ENCODE measurements at regions not wholly inside any gene's neighbourhood (a gene's known extent, or its start where the extent isn't known, plus 50 kb on each side); places are given as distances from the start of the nearest gene placed in this dataset.
"Not testable (repeated sequence)": the region's sequence is repeated elsewhere in the genome, so short reads cannot be mapped to it uniquely, and the experiment has no call there.

DNA sequence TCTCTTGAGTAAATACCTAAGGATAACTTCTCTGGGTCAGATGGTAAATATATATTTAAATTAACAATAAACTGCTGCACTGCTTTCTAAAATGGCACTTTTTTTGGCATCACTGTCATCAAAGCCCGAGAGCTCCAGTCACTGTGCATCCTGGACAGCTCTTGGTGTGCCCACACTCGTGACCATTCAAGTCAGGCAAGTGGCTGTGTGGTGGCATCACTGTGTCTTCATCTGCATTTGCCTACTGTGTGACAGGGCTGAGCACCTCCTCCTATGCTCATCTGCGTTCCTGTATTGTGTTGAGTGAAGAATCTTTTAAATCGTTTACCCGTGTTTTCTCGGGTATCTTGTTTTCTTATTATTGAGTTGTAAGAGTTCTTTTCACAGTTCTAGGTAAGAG lies 568.1 kb upstream of the SALL3 start:
- DNase-seq (ENCODE audit: low read depth), result no peak

DNA sequence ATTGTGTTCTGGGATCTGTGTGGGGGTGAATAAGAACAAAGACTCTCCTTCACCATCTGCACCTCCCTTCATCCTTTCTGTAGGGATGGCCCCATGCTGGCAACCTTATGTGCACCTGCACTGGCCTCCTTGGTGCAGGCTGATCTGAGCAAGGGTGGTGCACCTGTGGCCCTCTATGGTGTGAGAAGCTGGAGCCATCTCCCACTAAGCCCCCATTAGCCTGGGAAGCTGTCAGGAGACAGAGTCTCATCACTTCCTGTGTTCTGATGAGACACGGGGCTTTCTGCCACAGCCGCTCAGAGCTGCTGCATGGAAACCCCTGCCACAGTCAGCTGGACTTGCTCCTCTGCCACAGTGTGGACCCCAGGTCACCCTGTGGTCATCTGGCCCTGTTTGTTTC lies 565.3 kb upstream of the SALL3 start:
- DNase-seq (ENCODE audit: low read depth), result no peak

DNA sequence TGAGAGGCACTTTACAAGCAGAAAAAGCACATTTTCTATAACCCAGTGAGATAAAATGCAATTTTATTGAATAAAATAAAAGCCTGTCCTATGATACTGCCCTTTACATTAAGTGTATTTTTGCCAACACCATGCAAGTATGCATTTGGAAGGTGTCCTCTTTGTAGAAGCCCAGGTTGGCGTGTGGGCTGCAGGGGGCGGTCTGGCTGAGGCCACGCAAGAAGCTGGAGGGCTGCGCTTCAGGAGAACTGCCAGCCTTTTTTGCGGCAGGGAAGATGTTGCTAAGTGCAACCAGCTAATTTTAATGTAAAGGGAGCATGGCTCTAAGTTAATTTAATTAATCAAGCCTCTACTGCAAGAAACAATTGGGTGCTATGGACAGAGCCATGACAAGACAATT lies 562.8 kb upstream of the SALL3 start:
- no peak for DNase-seq (ENCODE audit: low read depth)

DNA sequence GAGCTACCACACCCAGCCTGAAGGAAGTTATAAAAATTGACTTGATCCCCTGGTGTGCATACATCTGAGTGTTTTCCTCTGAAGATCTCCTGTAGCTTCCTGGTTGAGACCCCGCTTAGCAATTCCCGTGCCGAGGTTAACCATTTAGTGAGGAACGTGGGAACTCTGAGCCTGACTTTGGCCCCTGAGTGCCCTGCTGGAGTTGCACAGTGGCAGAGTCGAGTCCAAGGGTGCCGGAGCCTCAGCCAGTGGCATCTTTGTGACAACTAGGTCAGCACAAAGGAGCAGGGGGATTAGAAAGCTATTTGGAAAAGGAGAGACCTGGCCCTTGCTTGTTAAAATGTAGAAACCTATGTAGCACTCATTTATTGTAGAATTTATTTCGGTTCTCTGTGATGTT lies 561.2 kb upstream of the SALL3 start:
- DNase-seq (ENCODE audit: low read depth), result no peak

DNA sequence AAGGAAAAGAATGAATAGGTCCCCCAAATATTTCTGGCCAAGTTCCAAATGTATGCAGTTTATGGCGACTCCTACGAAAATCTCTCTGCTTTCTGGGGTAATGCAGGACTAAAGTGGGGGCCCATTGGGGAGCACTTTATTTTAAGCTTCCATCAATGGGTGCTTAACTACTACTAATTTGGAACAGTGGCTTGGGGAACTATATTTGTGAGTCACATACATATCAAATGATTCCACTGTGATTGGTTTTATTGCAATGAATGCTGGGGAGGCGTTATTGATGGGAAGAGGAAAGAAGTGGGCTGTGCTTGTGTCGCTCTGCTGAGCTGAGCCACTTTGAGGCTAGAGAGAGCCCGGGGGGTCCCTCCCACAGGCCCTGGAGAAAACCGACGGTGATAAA lies 560.4 kb upstream of the SALL3 start:
- no peak for DNase-seq (ENCODE audit: low read depth)

DNA sequence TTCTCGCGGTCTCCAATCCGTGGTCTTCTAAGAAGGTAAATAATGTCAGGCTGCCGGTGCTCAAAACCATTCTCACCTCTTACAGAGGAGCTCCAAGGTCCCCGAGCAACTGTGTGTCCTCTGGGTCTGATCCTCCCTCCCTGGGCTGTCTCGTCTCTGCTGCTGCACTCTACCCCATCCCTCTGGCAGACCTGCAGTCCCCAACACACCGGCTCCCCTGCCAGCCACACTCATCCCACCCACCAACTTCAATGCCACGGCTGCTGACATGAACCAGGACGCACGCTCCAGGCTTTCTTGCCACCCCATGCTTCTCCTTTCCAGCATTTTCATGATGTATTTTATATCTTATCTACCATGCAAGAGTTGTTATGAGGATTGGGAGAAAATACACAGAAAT lies 559.5 kb upstream of the SALL3 start:
- no peak for DNase-seq (ENCODE audit: low read depth)

DNA sequence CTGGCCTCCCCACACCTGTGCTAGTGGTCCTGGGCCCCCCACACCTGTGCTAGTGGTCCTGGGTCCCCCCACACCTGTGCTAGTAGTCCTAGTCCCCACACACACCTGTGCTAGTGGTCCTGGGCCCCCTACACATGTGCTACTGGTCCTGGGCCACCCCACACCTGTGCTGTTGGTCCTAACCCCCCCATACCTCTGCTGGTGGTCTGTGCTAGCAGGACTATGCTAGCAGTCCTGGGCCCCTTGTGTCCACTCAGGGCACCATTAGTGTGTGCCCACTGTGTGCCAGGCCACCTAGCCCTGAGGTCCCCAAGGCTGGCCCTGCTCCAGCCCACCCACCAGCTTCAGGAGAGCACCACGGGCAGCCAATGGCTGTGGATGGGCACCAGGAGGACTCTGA lies 558.2 kb upstream of the SALL3 start:
- DNase-seq (ENCODE audit: low read depth), result no peak

DNA sequence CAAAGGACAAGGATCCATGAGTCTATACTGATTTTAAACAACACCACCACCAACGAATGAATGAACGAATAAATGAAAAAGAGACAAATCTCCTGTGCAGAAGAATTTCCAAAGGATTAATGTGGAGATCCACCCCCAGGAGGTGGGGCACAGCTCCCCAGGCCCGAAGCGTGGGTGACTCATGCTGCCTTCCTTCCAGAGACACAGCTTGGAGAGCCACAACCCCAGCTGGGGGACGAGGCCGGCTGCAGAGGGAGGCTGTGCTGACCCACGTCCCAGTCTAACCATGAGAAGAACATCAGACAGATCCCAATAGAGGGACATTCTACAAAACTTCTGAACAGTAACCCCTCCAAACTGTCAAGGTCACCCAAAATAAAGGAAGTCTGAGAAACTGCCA lies 557.3 kb upstream of the SALL3 start:
- no peak for DNase-seq (ENCODE audit: low read depth)

DNA sequence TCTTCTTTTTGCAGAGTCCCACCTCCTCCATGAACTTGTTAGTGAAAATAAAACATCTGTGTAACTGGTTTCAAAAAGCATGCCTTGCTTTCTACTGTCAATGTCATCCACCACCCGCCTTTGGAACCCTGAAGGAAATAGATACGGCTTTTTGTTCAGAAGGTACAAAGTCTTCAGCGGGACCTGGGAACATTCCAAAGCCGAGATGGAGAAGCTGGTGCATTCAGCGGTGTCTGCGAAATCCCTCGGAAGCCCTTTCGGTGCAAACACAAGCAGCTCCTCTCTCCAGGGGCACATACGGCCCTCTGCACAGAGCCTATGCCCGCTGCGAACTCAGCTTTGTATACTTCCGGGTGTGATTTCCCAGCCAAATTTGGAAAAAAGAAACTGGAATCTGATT lies 555.8 kb upstream of the SALL3 start:
- no peak for DNase-seq (ENCODE audit: low read depth)

DNA sequence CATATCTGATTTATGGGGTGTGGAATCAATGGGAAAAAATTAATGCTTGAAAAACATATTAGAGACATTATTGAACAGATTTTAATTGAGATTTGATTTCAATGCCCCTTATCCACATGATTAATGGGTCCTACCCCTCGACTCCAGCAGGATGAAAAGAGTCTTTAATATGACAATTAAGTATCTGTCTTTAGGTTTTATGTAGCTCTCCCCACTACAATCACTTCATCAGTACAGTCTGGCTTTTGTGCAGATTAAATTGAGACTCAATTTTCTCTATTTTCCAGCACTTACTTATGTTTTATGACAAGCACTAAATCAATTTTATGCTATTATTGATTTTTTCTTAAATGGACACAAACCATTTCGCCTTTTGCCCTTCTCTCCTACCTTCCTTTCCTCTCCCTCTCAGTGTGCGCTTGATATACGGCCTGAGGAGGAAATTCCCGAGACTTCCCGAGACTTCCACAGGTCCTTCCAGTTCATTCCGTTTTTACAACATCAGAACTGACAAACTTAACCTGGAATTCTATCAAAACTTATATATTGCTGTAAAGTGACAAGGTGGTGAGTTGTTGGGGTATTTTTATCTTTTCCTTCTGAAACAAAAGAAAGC lies 555.1 kb upstream of the SALL3 start:
- no peak for DNase-seq (ENCODE audit: low read depth)

DNA sequence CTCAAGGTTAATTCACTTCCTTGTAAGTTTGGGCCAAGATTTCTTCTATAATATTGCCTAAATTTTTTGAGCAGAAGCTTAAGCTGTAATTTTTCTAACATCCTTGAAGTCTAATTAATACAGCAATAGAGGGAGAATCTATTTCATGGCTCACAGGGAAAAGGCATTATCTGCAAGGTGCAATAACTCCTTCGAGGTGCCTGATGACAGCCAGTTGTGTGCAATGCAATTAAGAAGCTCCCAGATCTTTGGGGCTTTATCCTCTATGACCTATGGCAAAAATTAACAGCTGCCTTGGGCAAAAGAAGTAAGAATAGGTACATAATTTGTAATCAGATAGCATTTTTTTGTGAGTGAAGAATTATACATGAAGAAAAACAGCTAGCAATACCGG lies 554.6 kb upstream of the SALL3 start:
- no peak for DNase-seq (ENCODE audit: low read depth)

DNA sequence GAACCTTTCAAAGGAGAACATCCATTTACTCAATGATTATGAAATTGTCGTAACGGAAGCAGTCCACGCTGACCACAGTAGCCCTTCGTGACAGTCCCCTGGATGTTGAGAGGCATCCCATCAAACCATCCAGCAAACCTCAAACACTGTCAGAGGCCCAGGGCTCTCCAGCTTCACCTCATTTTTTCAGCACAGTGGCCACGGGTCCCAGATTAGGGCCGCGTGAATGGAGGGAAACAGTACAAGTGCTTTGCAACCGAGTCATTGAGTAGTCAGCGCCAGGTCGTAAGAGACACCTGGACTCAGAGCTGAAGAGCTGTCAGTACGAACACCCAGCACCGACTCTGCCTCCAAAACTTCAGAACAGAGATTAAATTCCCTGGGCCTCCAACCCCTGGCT lies 552.5 kb upstream of the SALL3 start:
- no peak for DNase-seq (ENCODE audit: low read depth)

DNA sequence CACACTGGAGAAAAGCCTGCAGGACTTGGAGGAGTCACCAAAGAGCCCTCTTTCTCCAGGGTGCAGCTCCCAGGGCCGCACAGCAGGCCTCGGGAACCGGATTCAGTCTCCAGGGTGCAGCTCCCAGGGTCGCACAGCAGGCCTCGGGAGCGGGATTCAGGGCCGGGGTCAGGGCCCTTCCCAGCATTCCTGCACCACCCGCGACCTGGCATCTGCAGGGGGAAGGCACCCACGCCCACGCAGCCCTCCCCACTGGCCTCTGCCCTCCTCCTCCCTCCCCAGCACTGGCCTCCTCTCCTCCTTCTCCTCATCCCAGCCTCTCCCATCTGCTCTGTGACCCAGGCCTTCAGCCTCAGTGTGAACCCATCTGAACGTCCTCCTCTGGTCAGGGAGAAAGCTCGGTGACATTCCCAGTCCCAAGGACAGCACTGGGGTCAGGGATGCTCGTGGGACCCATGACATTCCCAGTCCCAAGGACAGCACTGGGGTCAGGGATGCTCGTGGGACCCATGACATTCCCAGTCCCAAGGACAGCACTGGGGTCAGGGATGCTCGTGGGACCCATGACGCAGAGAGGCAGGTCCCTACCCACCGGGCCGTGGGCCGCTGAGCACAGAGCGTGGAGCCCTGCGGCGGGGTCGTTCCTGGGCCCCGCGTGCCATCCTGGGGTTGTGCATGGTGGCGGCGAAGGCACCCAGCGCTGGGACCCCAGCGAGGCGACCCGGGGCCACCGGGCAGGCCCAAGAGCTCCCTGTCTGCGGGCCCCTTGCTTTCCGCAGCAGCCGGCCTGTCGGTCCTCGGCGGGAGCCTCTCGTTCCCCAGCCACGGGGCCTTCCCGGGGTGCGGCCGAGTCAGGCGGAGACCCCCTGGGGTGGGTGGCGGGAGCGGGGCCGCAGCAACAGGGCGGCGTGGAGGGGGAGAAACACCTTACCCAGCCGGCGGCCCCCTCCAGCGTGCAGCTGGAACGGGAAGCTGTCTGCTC lies 550.2 kb upstream of the SALL3 start:
- DNase-seq (ENCODE audit: low read depth), result no peak

DNA sequence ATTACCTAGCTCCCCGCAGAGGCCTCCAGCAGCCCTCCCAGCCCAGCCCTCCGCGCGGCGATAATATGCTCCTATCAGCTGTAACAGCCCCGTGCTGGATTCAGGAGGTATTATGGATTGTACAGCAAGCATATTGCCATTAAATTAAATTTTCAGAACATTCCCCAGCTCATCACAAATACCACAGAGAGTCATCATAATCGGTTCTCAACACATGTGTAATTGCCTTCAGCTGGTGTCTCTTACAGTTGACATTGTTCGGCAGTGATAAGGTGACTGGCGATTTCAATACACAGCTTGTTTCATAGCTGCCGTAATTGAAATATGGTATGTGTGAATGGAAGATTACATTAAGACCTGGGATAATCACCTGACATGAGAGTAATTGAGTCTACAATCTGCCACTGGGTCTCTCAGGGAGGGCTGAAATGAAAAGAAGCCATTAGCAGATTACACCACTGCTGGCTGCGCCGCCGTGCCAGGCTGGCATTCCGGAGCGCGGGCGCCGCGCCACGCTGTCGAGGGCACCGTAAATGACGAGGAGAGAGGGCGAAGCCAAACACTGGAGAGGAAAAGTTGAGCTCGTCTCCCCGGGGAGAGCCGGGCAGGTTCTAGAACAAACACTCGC lies 549.4 kb upstream of the SALL3 start:
- DNase-seq (ENCODE audit: low read depth), result no peak

DNA sequence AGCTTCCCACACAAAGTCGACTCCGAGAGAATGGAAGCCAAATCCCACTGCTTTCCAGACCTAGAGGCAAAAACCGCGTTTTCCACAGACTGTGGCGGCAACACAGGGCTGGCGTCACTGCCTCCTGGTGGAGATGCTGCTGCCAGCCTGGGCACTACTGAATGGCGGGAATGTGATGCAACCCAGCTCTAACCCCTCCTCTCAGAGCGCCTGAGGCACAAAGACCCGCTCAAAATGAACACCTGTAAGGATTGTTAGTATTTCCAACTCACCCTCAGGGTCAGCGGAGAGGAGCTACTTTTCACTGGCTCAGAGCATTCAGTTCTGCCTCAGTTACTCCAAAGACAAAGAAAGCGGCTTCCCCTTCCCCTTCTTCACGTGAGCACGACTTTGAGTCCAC lies 548.0 kb upstream of the SALL3 start:
- no peak for DNase-seq (ENCODE audit: low read depth)

DNA sequence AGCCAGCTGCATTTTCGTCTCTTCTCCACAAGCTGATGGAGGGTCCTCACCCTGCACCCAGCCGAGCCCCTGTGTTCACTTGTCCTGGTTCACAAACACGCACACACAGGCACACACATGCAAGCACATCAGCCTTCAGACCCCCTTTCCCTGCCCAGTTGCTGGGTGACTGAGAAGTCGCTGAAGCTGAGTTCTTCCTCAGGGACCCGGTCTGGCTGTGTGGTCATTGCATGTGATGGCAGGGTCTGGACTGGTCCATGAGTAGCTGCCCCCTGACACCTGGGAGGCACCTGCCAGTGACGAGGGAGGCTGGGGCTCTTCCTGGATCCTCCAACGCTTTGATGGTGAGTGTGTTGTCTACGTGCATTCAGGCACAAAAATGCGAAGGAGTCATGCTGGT lies 546.1 kb upstream of the SALL3 start:
- no peak for DNase-seq (ENCODE audit: low read depth)

DNA sequence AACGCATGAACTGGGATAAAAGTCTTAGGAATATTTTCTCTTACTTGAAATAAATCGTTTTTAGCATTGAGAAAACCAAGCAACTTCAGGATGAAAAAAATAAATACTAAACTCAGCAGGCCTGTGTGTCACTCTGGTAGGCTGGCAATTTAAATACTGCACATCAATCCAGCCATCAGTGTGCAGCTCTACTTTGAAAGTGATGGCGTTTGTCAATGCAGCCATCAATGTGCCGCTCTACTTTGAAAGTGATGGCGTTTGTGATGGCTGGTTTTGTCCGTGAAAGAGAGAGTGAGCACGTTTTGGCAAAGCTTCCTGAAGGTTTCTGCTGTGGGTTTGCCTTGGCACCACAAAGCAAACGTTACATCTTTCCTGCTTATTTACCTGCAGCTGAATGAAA lies 543.5 kb upstream of the SALL3 start:
- DNase-seq (ENCODE audit: low read depth), result no peak

DNA sequence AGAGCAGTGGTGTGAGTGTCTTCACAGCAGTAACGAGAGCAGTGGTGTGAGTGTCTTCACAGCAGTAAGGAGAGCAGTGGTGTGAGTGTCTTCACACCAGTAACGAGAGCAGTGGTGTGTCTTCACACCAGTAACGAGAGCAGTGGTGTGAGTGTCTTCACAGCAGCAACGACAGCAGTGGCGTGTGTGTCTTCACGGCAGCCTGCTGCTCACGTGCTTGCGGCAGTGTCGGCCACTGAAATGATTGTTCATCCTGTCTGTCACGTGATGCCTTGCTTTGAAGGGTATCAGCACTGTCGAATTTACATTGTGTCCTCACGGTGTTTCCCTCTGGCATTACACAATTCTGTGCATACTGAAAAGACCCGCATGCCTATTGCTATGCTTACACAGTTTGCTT lies 541.4 kb upstream of the SALL3 start:
- DNase-seq (ENCODE audit: low read depth), result not testable (repeated sequence)

DNA sequence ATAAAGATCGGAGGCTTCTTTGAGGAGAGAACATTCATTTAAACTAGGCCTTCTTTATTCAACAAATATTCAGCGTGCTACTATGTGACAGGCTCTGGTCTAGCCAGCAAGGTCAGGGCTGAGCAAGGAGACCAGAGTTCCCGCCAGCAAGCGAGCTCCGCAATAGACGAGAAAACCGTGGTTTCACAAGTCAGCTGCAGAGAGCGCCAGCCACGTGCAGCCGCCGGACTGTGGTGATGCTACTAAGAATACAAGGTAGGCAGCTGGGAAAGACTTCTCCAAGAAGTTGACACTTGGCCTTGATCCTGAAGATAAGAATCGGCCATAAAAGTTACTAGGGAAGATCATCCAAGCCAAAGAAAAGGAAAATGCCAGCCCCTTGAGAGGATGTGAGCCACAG lies 533.7 kb upstream of the SALL3 start:
- DNase-seq (ENCODE audit: low read depth), result no peak

DNA sequence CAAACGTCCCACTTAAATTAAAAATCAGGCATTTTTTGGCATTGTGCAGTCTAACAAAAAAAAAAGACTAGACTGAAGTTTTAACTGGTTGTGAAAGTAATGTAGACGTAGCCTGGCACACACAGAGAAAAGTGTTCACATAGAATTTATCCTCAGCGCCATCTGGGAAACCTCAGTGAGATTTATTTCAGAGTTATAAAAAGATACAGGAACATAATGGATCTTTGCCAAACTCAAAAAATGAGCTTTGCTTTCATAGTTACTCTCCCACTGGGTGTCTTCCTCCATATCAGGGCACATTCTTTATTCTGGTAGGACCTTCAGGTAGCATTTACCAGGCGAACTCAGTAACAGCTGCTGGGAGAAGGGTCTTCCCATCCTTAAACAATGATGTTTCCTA lies 532.4 kb upstream of the SALL3 start:
- DNase-seq (ENCODE audit: low read depth), result no peak

DNA sequence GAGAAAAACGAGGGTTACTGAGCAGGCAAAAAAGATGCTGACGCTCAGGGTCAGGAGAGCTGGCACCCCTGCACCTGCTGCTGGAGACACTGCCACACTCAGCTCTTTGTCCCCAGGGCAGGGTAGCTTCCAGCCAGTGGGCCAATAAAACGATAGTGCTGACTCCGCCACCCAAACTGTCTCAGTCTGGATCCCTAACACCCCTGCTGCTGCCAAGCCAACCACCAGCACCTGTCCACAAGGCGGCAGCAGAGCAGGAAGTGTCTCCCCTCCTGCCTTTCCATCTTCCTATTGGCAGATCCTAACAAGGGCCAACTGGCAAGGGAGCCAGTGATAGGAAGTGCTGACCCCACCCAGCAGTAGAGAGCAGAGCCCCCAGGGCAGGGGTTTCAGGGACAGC lies 531.5 kb upstream of the SALL3 start:
- DNase-seq (ENCODE audit: low read depth), result no peak

DNA sequence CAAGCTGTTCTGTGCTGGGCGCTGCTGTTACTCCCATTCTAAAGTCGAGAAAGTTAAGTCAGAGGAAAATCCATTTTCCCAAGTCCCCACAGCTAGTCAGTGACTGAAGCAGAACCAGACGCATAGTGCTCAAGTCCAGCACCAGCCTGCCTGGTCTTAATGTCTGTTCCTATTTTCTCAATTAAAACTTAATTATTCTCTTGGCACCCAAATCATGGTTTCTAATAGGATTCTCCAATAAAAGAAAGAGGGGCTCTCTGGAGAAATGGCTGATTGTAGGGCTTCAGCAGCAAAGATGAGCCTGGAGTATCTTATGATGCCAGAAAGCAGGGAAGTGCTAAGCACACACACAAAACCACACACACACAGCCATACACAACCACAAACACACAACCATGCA lies 531.0 kb upstream of the SALL3 start:
- DNase-seq (ENCODE audit: low read depth), result no peak

DNA sequence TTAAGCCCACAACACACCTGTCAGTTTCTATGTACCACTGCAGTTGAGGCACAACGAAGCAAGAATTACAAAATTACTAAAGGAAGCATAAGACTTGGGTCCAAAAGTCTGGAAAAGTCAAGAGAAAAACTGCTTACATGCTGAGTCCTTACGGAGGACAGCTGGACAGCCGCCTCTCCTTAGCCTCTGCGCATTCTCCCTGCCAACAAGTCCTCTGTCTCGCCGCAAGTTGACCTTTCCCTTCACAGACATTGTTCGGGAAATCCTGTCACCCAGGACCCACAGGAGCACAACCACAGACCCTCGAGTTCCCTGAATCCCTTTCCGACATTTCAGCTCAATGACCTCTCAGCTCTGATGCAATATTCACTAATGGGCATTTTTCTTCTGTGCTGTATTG lies 525.4 kb upstream of the SALL3 start:
- DNase-seq (ENCODE audit: low read depth), result no peak

All from renal cortical epithelial cell (primary cell).